Bronchial epithelial cell (primary cell): ENCODE measurements at regions not wholly inside any gene's neighbourhood (a gene's known extent, or its start where the extent isn't known, plus 50 kb on each side); places are given as distances from the start of the nearest gene placed in this dataset.
"Not testable (repeated sequence)": the region's sequence is repeated elsewhere in the genome, so short reads cannot be mapped to it uniquely, and the experiment has no call there.

Source experiments
- DNase-seq: peaks from one replicate; pipeline ENCODE4 v3.0.0-alpha.2; 2010; ENCODE audit warnings: low read depth
- FAIRE-seq: peaks from 2 replicates; lab custom pipeline; 2011; peaks lifted over from hg19 to GRCh38; lab: Jason Lieb, UNC
- H3K27me3 ChIP-seq: 2 replicates; pipeline ENCODE4 v1.5.1; 2011; ENCODE audit warnings: low read length; ENCODE audit not compliant: control insufficient read depth, insufficient read depth
- H3K36me3 ChIP-seq: 2 replicates; pipeline ENCODE4 v1.5.1; 2011; ENCODE audit warnings: low read length; ENCODE audit not compliant: control insufficient read depth, insufficient read depth
- H3K4me3 ChIP-seq: 2 replicates; pipeline ENCODE4 v1.5.1; 2011; ENCODE audit warnings: mild to moderate bottlenecking, low read depth, low read length, control low read depth
- CTCF ChIP-seq: IDR thresholded peaks from 2 replicates; pipeline ENCODE4 v1.5.1; 2011; ENCODE audit warnings: mild to moderate bottlenecking, moderate library complexity, low read length, control low read depth, inconsistent platforms; ENCODE audit not compliant: insufficient read depth, severe bottlenecking

- no peaks in the 10 kb centered on the region for H3K27me3 ChIP-seq
- no peaks in the 10 kb centered on the region for H3K36me3 ChIP-seq
- DNase-seq (peak; percentile 78), FAIRE-seq (no peak)
- no peak for TF ChIP-seq CTCF
- H3K4me3 ChIP-seq, result no peak overlapping the region
Measured at GRCh38 chr7:42550706-42551470, 313.9 kb upstream of the GLI3 start.

- no peak overlapping the region for H3K4me3 ChIP-seq
- no peaks in the 10 kb centered on the region for H3K27me3 ChIP-seq
- no peaks in the 10 kb centered on the region for H3K36me3 ChIP-seq
- no peak for TF ChIP-seq CTCF
- FAIRE-seq, result no peak
- peak; percentile 74 for DNase-seq
Measured at GRCh38 chr7:42549866-42550485, 313.0 kb upstream of the GLI3 start.

GRCh38 chr7:42548816-42549611 is 312.0 kb upstream of the GLI3 start:
- H3K4me3 ChIP-seq, result no peak overlapping the region
- H3K36me3 ChIP-seq, result no peaks in the 10 kb centered on the region
- no peak for DNase-seq
- no peak for FAIRE-seq
- no peak for TF ChIP-seq CTCF
- H3K27me3 ChIP-seq, result no peaks in the 10 kb centered on the region

GRCh38 chr7:42545049-42545724 is 308.2 kb upstream of the GLI3 start:
- no peak for DNase-seq
- H3K36me3 ChIP-seq, result no peaks in the 10 kb centered on the region
- FAIRE-seq, result no peak
- H3K4me3 ChIP-seq, result no peak overlapping the region
- H3K27me3 ChIP-seq, result no peaks in the 10 kb centered on the region
- no peak for TF ChIP-seq CTCF

GRCh38 chr7:42543953-42544352 is 306.9 kb upstream of the GLI3 start:
- Histone ChIP-seq H3K36me3 (no peaks in the 10 kb centered on the region), H3K27me3 (no peaks in the 10 kb centered on the region), H3K4me3 (no peak overlapping the region)
- FAIRE-seq, result no peak
- no peak for TF ChIP-seq CTCF
- no peak for DNase-seq

GRCh38 chr7:42542446-42542845 is 305.4 kb upstream of the GLI3 start:
- FAIRE-seq, H3K4me3 ChIP-seq, H3K36me3 ChIP-seq, DNase-seq, H3K27me3 ChIP-seq: not testable (repeated sequence)
